ENCODE measurements at regions not wholly inside any gene's neighbourhood (a gene's known extent, or its start where the extent isn't known, plus 50 kb on each side); places are given as distances from the start of the nearest gene placed in this dataset.
A peak's percentile ranks its signal among the peaks of the same experiment; 100 is the strongest.

DNA sequence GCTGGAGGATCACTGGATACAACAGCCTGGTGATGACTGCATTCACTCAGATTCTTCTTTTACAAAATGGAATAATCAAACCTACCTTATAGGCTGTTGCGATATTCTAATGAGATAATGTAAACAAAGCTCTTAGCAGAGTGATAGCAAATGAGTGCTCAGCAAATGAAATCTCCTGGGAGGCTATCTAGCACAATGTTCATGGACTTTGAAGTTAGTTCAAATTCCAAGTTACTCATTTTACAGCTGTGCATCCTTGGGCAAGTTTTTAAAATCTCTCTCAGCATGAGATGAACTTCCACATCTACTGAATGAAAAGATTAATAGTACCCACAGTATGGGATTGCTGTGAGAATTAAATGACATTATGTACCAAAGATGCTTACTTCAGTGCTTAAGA, 80.8 kb upstream of the PAPPA2 start:
- FAIRE-seq: no peak
- Histone ChIP-seq H3K27ac (no peak overlapping the region), H3K4me1 (no peaks in the 10 kb centered on the region), H3K4me2 (no peak overlapping the region), H3K9me3 (no peaks in the 10 kb centered on the region), H3K4me3 (no peak overlapping the region)
- WGBS (ENCODE audit: missing lambda C conversion rate): 8% methylated on average over 1 of the region's 1 CpG
- ChIA-PET CTCF (interaction anchor here (1.4 to 1.7 kb wide), 2 partner anchors 8 to 310 kb away, joined by 3 to 5 read pairs; no protein-coding TSS in a partner anchor), POLR2A (no interaction called here)
- TF ChIP-seq EP300 (IDR thresholded peaks at IDR 0.05): no peak
- no peak for TF ChIP-seq ESRRA (IDR thresholded peaks at IDR 0.05; ENCODE audit: borderline replicate concordance, low read length)
- no peak for TF ChIP-seq POLR2A (IDR thresholded peaks at IDR 0.05; ENCODE audit: low read length)
- no peak for TF ChIP-seq BHLHE40 (IDR thresholded peaks at IDR 0.05; ENCODE audit: low read depth, low read length)
- no peak for TF ChIP-seq HOXB13 (CRISPR knock-in tag; IDR thresholded peaks at IDR 0.05; ENCODE audit: low read depth)
- no peak for TF ChIP-seq TP53 (CRISPR knock-in tag; IDR thresholded peaks at IDR 0.05)
- no peak for TF ChIP-seq RNF2 (IDR thresholded peaks at IDR 0.05; ENCODE audit: borderline replicate concordance, low read depth)
- TF ChIP-seq, protein P1, sequence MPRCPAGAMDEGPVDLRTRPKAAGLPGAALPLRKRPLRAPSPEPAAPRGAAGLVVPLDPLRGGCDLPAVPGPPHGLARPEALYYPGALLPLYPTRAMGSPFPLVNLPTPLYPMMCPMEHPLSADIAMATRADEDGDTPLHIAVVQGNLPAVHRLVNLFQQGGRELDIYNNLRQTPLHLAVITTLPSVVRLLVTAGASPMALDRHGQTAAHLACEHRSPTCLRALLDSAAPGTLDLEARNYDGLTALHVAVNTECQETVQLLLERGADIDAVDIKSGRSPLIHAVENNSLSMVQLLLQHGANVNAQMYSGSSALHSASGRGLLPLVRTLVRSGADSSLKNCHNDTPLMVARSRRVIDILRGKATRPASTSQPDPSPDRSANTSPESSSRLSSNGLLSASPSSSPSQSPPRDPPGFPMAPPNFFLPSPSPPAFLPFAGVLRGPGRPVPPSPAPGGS (IDR thresholded peaks at IDR 0.05): no peak
- no peak for TF ChIP-seq RAD21 (conservative IDR thresholded peaks at IDR 0.05 in 1 of 2, IDR thresholded peaks at IDR 0.05 in 1 of 2)
- TF ChIP-seq REST (IDR thresholded peaks at IDR 0.05): no peak
- TF ChIP-seq MAZ (IDR thresholded peaks at IDR 0.05; ENCODE audit: borderline replicate concordance, low read depth, low read length): no peak
- TF ChIP-seq, protein P2, sequence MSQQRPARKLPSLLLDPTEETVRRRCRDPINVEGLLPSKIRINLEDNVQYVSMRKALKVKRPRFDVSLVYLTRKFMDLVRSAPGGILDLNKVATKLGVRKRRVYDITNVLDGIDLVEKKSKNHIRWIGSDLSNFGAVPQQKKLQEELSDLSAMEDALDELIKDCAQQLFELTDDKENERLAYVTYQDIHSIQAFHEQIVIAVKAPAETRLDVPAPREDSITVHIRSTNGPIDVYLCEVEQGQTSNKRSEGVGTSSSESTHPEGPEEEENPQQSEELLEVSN (IDR thresholded peaks at IDR 0.05; ENCODE audit: borderline replicate concordance, low read depth): no peak
- no peak for TF ChIP-seq HDAC2 (IDR thresholded peaks at IDR 0.05)
- TF ChIP-seq, protein P3, sequence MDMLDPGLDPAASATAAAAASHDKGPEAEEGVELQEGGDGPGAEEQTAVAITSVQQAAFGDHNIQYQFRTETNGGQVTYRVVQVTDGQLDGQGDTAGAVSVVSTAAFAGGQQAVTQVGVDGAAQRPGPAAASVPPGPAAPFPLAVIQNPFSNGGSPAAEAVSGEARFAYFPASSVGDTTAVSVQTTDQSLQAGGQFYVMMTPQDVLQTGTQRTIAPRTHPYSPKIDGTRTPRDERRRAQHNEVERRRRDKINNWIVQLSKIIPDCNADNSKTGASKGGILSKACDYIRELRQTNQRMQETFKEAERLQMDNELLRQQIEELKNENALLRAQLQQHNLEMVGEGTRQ (IDR thresholded peaks at IDR 0.05): no peak
- TF ChIP-seq HOXB5 (CRISPR knock-in tag; IDR thresholded peaks at IDR 0.05): no peak
- no peak for TF ChIP-seq RFX5 (IDR thresholded peaks at IDR 0.05)
- TF ChIP-seq NPAS2 (CRISPR knock-in tag; IDR thresholded peaks at IDR 0.05; ENCODE audit: borderline replicate concordance): no peak
- DNase-seq (ENCODE audit: low read depth in 1 of 2, low spot score in 1 of 2): no peak
- ATAC-seq: no peak

GRCh38 chr1:176379626-176380339, 83.2 kb upstream of the PAPPA2 start:
- TF ChIP-seq CBX2 (IDR thresholded peaks at IDR 0.05; ENCODE audit: borderline replicate concordance, low read depth): no peak
- TF ChIP-seq KDM5A (IDR thresholded peaks at IDR 0.05): no peak
- no peak for TF ChIP-seq FOSL2 (IDR thresholded peaks at IDR 0.05)
- TF ChIP-seq FOSL2 (CRISPR knock-in tag; IDR thresholded peaks at IDR 0.05): 0 out of 2 replicates have a peak, but pooled peaks have one; percentile 19
- TF ChIP-seq CHD2 (IDR thresholded peaks at IDR 0.05; ENCODE audit: low read length, partially characterized antibody): no peak
- no peak for ATAC-seq
- POLR2A ChIA-PET: no interaction called here
- CTCF ChIA-PET: interaction anchor here (0.9 to 1.2 kb wide), 2 partner anchors 312 to 1225 kb away, joined by 3 read pairs; no protein-coding TSS in a partner anchor
- H3K4me2 ChIP-seq: no peak overlapping the region
- no peaks in the 10 kb centered on the region for H3K4me1 ChIP-seq
- H3K27ac ChIP-seq: no peak overlapping the region
- no peak for DNase-seq (ENCODE audit: low read depth in 1 of 2, low spot score in 1 of 2)
- 21% methylated on average over 5 of the region's 5 CpGs for WGBS (ENCODE audit: missing lambda C conversion rate)
- H3K4me3 ChIP-seq: no peak overlapping the region
- FAIRE-seq: no peak
- H3K9me3 ChIP-seq: no peaks in the 10 kb centered on the region
